HK-2 (cell line): ENCODE measurements at regions not wholly inside any gene's neighbourhood (a gene's known extent, or its start where the extent isn't known, plus 50 kb on each side); places are given as distances from the start of the nearest gene placed in this dataset.
"Not testable (repeated sequence)": the region's sequence is repeated elsewhere in the genome, so short reads cannot be mapped to it uniquely, and the experiment has no call there.

ENCODE experiments used
- DNase-seq: peaks from one replicate; pipeline ENCODE4 v3.0.0-alpha.2; 2018; ENCODE audit not compliant: unreplicated experiment

DNA sequence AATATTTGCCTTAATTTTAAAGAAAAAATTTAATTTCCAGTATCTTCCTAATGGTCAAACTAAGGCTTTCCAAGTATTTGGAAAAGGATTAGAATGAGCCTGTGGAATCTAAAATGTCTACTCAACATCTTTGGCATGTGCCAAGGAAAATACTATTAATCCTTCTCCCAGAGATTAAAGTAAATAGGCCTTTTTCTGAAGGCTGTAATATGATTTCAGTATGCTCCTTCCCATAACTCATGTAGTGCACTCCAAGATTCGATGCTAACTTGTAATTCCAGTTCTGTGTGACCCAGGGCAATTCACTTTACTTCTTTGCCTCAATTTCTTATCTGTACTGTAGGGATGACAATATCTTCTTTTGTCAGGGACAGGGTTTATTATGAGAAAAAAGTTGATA is 196.9 kb downstream of the ZIC5 start:
- DNase-seq: no peak

DNA sequence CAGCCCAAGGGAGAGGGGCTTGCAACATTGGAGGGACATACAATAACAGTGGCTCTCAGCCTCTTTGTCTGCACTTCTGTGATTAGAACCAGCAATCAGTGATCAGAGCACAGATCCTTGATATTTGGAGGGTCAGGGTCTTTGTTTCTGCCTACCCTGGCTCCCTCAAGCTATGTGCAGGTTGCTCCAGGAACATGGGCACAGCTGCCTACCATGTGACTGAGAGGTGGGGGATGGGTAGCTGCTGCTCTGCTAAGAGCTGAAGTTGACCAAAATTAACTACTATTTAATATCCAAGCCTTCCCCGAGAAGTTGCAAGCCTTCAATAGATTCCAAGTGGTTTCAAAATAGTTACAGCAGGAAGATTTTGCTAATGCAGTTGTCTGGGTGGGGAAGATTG is 202.6 kb downstream of the ZIC5 start:
- no peak for DNase-seq

DNA sequence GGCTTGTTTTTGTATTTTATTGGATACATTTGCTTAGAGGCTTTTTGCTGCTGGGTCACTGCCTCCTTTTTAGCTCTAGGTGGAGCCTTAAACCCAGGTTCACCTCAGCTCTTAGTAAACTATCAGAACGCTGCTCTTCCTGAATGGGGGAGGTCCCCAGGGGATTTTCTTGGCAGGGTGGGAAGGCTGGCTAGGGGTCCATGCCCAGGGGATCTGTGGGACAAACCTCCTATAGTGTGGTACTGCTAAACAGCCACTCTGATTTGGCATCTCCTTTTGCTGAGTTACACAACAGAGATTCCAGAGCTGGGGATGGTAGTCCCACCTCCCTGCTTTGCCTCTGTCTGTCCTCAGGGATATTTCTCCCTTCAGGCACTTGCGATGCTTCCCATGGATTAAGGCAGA is 204.9 kb downstream of the ZIC5 start:
- DNase-seq: no peak

DNA sequence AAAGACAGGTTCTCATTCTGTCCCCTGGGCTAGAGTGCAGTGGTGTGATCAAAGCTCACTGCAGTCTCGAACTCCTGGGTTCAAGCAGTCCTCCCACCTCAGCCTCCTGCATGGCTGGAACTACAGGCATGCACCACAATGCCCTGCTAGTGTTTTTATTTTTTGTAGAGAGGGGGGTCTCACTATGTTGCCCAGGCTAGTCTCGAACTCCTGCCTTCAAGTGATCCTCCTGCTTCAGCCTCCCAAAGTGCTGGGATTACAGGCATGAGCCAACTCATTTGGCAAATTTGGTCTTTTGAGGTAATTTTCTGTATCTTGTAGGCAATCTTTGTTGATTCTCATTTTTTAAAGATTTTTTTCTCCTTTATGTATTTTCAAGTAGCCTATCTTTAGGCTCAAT is 205.7 kb downstream of the ZIC5 start:
- DNase-seq: no peak

DNA sequence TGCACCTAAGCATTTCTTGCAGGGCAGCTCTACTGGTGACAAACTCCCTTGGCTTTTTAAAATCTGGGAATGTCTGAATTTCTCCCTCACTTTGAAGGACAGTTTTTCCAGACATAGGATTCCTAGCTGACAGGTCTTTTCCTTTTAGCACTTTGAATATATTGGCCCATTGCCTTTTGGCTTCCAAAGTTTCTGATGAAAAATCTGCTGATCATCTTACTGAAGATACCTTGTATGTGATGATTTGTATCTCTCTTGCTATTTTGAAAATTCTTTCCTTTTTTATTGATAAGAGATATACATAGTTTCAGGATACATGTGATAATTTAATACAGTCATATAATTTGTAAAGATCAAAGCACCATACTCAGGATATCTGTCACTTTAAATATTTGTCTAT is 211.1 kb downstream of the ZIC5 start:
- DNase-seq: no peak

DNA sequence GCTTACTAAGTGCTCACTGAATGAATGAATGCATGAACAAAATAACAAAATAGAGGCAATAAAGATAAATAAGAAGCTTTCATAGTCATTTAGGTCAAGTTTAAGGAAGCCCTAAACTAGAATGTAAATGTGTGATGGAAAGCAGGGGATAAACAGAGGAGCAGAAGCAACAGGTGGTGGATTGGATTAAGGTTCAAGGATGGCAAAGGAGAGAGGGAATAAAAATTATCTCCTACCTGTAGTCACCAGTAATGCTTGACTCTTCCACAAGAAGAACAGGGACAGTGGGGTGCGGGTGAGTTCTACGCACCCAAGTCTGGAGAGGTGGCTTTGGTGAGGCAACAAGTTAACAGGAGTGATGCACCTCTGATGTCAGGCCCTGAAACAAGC is 212.4 kb downstream of the ZIC5 start:
- DNase-seq: no peak

DNA sequence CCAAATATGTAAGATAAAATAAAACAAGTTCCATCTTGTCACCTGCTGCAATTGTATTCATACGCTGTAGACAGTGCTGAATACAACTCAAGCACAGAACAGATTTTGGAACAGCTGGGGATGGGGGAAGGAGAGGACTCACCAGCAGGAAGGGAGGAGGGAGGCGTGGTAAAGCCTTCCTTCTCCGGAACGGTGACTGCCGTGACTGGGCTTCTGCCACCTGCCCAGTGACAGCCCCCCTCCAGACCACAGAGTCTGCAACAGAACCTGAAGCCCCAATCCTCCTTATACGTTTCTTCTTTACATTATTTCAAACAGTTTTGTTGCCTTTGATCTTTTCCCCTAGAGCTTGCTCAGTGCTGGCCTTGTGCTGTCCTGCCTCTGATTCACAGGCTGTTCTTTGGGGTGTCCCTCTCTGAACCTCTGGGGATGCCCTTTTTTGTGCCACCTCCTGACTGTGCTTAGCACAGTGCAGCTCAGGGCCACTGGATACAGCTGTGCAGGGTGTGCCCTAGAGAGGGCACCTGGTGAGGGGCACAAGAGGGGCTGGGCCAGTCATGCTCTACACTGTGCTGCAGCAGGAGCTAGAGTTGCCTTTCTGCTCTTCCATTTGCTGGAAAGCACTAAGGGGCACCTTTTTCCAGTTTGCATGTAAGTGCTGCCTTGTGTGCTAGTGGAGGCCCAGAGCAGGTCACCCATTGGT is 213.0 kb downstream of the ZIC5 start:
- no peak for DNase-seq

DNA sequence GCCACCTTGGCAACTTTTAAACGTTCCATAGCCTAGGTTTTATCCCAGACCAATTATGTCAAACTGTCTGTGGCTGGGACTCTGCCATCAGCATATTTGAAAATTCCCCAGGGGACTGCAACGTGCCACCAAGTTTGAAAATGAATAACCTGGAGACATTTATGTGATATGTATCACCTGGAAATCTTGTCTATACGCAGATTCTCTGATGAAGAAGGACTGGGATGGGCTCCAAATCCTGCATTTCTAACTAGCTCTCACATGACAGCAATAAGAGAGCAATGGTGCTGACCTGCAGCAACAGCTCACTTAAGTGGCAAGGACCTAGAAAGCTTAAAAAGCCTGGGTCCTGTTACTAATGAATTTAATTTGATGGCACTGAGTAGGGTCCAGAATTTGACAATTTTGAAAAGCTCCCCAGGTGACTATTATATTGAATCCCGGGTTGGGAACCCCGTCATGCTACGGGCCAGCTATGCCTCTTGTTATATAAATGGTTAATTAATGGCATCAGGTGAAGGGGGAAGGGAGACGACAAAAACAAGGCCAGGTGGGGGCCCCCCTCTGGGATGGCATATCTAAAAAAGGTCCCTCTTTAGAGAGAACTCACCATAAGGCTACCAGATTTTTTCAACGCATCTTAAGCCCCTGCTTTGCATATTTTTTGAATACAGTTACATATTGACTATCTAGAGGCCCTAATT is 213.7 kb downstream of the ZIC5 start:
- DNase-seq: no peak

DNA sequence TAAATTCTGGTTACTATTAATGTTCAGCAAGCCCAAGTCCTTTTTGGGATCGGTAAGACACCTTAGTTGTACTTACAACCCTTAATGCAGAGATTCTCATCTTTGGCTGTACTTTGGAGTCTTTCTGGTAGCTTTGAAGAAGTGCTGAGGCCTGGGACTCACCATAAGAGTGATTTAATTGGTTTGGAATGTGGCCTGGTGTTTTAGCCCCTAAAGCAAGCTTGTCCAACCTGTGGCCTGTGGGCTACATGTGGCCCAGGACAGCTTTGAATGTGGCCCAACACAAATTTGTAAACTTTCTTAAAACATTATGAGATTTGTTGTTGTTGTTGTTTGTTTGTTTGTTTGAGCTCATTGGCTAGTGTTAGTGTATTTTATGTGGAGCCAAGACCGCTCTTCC is 215.3 kb downstream of the ZIC5 start:
- DNase-seq: no peak

DNA sequence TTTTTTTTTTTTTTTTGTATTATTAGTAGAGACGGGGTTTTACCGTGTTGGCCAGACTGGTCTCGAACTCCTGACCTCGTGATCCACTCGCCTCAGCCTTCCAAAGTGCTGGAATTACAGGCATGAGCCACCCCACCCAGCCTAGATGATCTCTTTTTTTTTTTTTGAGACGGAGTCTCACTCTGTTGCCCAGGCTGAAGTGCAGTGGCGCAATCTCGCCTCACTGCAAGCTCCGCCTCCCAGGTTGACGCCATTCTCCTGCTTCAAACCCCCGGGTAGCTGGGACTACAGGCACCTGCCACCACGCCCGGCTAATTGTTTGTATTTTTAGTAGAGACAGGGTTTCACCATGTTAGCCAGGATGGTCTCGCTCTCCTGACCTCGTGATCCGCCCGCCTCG is 216.8 kb downstream of the ZIC5 start:
- DNase-seq: not testable (repeated sequence)

DNA sequence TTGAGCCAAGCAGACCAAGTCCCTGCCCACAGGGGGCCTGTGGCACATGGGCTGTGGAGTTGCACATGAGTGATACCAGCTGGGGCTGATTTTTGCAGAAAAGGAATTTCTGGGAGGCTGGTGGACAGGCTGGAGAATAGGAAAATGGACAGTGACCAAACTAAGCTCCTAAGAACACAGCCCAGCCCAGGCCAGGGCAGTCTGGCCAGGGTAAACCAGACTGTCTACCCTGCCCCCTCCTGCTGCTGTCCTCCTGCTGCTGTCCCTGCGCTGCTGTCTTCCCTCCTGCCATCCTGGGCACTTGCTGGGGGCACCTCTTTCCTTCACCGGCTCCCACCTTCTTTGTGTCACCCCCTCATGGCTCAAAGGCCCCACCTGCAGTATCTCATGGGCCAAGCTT is 219.2 kb downstream of the ZIC5 start:
- no peak for DNase-seq

DNA sequence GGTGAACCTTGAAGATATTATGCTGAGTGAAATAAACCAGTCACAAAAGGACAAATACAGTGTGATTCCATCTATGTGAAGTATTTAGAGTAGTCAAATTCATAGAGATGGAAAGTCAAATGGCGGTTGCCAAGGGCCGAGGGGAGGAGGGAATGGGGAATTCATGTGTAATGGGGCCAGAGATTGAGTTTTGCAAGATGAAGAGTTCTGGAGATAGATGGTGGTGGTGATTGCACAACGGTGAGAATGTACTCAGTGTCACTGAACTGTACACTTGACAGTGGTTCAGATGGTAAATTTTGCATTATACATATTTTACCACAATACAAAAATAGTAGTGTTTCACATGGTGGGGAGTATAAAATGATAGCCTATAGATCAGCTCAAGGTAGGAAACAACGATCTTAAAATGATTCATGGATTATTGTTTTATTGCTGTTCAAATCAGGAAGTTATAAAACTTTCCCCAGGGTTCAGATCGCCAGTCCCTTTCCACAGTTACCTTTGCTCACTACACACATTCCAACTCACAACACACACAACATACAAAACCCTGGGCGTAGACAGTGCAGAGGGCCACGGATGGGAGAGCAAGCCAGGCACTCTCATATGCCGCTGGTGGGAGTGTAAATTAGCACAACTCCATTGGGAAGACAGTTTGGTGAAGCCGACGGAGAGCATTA is 219.9 kb downstream of the ZIC5 start:
- no peak for DNase-seq

DNA sequence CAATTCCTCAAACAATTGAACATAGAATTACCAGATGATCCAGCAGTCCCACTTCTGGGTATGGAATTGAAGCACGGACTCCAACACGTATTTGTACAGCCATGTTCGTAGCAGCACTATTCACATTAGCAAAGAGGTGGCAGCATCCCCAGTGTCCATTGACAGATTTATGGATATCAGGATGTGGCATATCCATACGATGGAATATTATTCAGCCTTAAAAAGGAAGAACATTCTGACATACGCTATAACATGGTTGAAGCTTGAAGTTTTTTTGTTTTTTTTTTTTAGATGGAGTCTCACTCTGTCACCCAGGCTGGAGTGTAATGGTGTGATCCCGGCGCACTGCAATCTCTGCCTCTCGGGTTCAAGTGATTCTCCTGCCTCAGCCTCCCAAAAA is 220.6 kb downstream of the ZIC5 start:
- DNase-seq: no peak

DNA sequence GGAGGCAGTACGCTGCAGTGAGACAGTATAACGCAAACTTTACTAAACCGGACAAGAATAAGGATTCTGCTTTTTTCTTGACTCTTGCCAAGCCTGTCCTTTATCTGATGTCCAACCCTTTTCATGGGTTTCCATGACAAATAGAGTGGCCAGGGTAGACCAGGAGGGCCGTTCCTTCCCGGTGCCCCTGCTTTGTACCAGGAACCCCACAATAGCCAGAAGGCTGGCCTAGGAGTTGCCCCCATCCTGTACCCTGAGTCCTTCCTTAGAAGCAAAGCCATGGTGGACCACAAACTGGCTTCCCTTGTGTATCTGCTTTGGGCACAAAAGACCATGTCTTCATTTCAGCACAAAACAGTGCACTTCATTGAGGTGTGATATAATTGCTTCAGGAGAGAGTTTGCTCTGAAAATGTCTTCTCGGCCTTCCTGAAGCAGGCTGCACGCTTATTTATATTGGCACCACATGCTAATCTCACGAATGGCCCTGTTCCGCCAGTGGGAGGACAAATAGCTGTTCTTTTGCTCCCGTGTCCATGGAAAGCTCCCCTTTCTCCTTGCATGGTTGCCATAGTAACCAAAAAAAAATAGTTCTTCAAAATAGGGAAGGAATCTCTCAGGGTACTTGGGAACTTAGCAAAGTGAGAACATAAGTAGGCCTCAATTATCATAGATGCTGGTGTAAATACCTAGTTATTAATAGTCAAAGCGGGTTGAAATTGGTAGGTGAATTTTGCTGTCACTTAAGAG is 222.1 kb downstream of the ZIC5 start:
- no peak for DNase-seq

DNA sequence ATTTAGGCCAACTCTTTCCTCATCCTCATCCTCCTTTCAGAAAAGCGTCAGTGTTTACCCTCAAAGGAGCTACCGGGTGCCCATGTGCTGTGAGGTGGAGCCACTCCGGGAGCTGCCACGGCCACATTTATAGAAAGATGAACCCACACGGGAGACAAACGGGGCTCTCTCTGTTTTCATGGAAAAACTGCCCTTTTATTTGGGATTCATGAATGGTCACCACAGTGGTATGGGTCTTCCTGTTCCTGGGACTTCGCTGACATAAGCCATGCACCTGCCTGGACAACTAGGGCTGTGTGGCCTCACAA is 224.2 kb downstream of the ZIC5 start:
- no peak for DNase-seq

DNA sequence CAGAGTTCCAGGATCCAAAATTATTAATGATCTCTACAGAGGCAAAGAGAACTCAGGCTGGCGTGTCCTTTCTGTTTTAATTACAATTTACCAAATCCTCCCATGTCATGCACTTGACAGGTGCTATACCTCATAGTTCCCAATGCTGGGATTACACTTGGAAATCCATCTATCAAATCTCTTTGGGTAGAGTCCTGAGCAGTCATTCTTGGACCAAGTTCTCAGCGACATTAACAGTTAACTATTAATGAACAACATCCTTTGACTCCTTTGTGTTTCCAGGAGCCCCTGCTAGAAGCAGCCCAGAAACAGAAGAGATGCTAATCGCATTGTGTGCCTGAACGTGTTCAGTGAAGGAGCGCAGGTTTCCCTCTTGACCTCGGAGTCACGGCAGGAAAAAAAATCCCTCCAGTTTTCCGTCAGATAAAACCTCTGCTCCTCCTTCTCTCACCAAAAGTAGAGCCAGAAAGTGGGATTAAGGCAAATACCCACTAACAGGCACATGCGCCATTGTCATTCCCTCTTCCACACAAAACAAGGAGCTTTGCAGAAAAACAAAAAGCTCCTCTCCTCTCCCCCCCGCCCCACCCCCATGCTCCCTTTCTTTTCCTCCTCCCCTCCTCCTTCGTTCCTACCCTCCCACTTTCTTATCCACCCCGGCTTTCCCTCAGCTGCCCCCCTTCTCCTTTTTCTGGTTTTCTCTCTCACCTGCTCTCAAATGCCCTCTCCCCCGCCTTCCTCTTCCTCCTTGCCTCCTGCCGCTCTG is 224.7 kb downstream of the ZIC5 start:
- no peak for DNase-seq

DNA sequence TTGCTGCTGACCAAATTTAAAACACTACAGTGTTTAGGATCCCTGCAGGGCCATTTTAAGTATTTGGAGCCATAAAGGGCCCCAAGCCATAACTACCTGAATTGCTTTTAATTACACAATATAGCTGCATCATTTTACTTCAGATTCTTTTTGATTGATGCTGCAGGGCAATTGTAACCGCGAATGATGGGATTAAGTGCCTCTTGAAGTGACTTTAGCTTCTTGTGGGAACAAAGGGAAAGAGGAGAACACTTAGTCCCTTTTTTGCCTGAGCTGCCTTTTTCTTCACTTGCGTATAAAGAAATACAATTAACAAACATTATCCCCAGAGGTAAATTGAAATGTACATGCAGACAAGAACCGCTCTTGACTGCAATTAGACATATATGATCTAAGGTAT is 228.5 kb downstream of the ZIC5 start:
- DNase-seq: no peak

DNA sequence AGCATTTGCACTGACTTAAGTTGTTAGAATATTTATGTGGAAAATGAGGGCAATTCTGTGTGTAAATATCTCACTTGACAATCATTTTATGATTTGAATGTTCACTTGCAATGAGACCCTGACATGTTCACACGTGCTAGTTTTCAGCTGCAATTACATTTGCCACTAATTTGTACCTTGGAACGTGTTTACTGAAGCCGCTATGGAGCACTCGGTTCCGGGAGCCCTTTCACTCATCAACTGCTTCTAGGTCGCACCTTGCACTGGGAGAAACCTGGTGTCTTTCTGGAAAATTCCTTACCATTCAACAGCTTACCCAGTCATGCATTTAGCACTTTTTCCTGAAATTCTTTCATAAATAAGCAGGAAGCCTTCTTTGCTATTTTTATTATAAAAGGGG is 229.6 kb downstream of the ZIC5 start:
- no peak for DNase-seq

DNA sequence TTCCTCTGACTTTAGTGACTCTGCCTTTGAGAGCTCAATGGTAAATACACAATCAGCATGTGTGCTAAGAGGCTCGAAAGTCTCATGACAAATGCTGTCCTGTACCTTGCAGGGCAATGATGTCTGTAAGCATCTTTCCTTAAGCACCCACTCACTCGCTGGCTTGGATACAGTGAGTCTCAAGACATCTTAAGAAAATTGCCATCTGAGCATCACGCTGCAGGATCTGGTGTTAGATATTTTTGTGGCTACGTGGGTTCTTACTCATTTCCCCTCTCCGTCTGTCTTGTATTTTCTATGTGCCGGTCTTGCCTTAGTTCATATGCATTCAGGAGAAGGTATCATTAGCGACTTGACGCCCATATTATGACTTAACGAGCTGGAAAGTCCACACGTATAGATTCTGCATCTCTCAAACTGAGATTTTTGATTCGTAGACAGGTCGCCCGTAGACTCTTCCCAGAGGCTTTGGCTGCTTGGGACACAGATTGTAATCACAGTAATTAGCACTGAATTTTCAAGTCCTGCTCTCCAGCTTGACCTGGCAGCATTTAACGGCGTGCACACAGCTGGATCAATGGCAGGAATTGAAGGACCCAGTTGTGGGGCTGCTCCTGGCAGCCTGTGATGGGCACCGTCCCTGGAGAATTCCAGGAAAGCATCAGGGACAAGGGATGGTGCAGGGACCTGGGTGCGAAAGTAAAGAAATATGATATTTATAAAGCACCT is 231.2 kb downstream of the ZIC5 start:
- DNase-seq: no peak

DNA sequence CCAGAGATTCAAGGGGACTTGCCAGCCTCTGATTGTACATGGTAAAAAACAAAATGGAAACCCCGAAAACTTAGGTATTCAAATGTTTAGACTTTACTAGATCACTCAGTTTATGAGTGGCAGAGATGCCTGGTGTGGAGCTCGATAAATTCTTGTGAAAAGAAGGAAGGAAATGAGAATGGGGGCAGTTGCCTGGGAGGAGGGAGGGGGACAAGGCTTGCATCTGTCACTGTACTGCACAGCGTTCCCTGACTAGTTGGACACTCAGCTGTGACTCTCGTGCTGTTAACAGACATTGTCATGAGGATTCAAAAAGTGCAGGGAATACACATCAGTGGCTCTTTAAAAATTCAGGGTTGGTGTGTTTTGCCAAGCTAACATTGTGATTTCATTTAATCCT is 232.9 kb downstream of the ZIC5 start:
- DNase-seq: no peak
